HL-60 (cell line): ENCODE measurements at regions not wholly inside any gene's neighbourhood (a gene's known extent, or its start where the extent isn't known, plus 50 kb on each side); places are given as distances from the start of the nearest gene placed in this dataset.

Source experiments
- GABPA ChIP-seq: IDR thresholded peaks from 2 replicates; pipeline ENCODE4 v1.6.1; 2012; ENCODE audit warnings: low read depth
- POLR2AphosphoS5 ChIP-seq: IDR thresholded peaks from 2 replicates; pipeline ENCODE4 v1.6.1; 2012; ENCODE audit warnings: low read depth
- SPI1 ChIP-seq: IDR thresholded peaks from 2 replicates; pipeline ENCODE4 v1.6.1; 2012; ENCODE audit warnings: low read depth, mild to moderate bottlenecking, borderline replicate concordance
- TF ChIP-seq, protein P1 (sequence below): IDR thresholded peaks from one replicate; pipeline ENCODE4 v1.5.1; 2011; ENCODE audit warnings: low read length, control low read depth, inconsistent platforms; ENCODE audit not compliant: insufficient read depth
- TF ChIP-seq, protein P2 (sequence below): IDR thresholded peaks from 2 replicates; pipeline ENCODE4 v1.6.1; 2012; ENCODE audit warnings: low read depth; ENCODE audit not compliant: insufficient replicate concordance

DNA sequence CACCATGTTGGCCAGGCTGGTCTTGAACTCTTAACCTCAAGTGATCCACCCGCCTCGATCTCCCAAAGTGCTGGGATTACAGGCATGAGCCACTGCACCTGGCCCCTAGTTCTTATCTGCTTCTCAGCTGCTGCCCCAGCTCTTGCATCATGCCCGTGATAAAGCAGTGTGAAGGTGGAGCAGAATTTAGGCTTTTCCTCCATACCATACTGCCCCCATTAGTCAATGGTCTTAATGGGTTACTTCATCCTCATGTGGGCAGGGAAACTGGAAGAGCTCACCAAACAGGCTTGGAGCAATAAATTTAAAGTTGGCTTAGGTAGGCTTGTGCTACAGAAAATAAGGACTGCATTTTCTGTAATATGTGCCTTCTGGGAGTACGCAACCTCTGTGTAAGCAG, 636.9 kb upstream of the BOD1L1 start:
- TF ChIP-seq, protein P1, sequence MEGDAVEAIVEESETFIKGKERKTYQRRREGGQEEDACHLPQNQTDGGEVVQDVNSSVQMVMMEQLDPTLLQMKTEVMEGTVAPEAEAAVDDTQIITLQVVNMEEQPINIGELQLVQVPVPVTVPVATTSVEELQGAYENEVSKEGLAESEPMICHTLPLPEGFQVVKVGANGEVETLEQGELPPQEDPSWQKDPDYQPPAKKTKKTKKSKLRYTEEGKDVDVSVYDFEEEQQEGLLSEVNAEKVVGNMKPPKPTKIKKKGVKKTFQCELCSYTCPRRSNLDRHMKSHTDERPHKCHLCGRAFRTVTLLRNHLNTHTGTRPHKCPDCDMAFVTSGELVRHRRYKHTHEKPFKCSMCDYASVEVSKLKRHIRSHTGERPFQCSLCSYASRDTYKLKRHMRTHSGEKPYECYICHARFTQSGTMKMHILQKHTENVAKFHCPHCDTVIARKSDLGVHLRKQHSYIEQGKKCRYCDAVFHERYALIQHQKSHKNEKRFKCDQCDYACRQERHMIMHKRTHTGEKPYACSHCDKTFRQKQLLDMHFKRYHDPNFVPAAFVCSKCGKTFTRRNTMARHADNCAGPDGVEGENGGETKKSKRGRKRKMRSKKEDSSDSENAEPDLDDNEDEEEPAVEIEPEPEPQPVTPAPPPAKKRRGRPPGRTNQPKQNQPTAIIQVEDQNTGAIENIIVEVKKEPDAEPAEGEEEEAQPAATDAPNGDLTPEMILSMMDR: no peak
- TF ChIP-seq POLR2AphosphoS5 (no peak), GABPA (no peak), SPI1 (no peak)
- TF ChIP-seq, protein P2, sequence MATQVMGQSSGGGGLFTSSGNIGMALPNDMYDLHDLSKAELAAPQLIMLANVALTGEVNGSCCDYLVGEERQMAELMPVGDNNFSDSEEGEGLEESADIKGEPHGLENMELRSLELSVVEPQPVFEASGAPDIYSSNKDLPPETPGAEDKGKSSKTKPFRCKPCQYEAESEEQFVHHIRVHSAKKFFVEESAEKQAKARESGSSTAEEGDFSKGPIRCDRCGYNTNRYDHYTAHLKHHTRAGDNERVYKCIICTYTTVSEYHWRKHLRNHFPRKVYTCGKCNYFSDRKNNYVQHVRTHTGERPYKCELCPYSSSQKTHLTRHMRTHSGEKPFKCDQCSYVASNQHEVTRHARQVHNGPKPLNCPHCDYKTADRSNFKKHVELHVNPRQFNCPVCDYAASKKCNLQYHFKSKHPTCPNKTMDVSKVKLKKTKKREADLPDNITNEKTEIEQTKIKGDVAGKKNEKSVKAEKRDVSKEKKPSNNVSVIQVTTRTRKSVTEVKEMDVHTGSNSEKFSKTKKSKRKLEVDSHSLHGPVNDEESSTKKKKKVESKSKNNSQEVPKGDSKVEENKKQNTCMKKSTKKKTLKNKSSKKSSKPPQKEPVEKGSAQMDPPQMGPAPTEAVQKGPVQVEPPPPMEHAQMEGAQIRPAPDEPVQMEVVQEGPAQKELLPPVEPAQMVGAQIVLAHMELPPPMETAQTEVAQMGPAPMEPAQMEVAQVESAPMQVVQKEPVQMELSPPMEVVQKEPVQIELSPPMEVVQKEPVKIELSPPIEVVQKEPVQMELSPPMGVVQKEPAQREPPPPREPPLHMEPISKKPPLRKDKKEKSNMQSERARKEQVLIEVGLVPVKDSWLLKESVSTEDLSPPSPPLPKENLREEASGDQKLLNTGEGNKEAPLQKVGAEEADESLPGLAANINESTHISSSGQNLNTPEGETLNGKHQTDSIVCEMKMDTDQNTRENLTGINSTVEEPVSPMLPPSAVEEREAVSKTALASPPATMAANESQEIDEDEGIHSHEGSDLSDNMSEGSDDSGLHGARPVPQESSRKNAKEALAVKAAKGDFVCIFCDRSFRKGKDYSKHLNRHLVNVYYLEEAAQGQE: no peak
